A673 (cell line): ENCODE measurements at regions not wholly inside any gene's neighbourhood (a gene's known extent, or its start where the extent isn't known, plus 50 kb on each side); places are given as distances from the start of the nearest gene placed in this dataset.
A peak's percentile ranks its signal among the peaks of the same experiment; 100 is the strongest.

ENCODE experiments used
- BruUV-seq: library from RNA; stranded (reverse); fragments of 400-500 nt; replicated peaks from 2 replicates; lab custom pipeline; 2021; lab: Mats Ljungman, UMichigan
- CTCF ChIA-PET: fragments of 300-600 bp; sonication (Branson Sonifier 250); formaldehyde crosslinking; loops from one replicate; lab custom pipeline; 2022; ENCODE audit warnings: antibody characterized with exemption; lab: Charles Lee
- POLR2A ChIA-PET: fragments of 300-600 bp; sonication (Branson Sonifier 250); formaldehyde crosslinking; loops from one replicate; lab custom pipeline; 2022; ENCODE audit warnings: antibody characterized with exemption; ENCODE audit not compliant: low non-redundant PET; lab: Charles Lee
- DNase-seq: peaks from one replicate; pipeline ENCODE4 v3.0.0-alpha.2; 2015; ENCODE audit warnings: low spot score
- H3K27ac ChIP-seq: fragments of 200-600 bp; sonication (generic); 2 replicates; pipeline ENCODE4 v1.5.1; 2016; ENCODE audit warnings: mixed run types, low read depth, mild to moderate bottlenecking, mixed read lengths, antibody characterized with exemption, low read length; ENCODE audit not compliant: poor library complexity, severe bottlenecking
- H3K27me3 ChIP-seq: fragments of 200-600 bp; sonication (generic); replicated peaks from 2 replicates; pipeline ENCODE4 v1.6.1; 2017; ENCODE audit warnings: mixed run types, low read depth, mild to moderate bottlenecking, mixed read lengths, antibody characterized with exemption, low read length; ENCODE audit not compliant: insufficient read depth, poor library complexity
- H3K36me3 ChIP-seq: fragments of 200-600 bp; sonication (generic); 2 replicates; pipeline ENCODE4 v1.6.1; 2016; ENCODE audit warnings: mixed run types, mild to moderate bottlenecking, mixed read lengths, antibody characterized with exemption, low read length; ENCODE audit not compliant: insufficient read depth, poor library complexity, severe bottlenecking
- H3K4me1 ChIP-seq: fragments of 200-600 bp; sonication (generic); 2 replicates; pipeline ENCODE4 v1.6.1; 2017; ENCODE audit warnings: mixed run types, mild to moderate bottlenecking, mixed read lengths, antibody characterized with exemption, low read length; ENCODE audit not compliant: insufficient read depth, poor library complexity, severe bottlenecking
- H3K4me3 ChIP-seq: fragments of 200-600 bp; sonication (generic); 2 replicates; pipeline ENCODE4 v1.5.1; 2016; ENCODE audit warnings: low read depth, mixed run types, mild to moderate bottlenecking, mixed read lengths, low read length; ENCODE audit not compliant: poor library complexity, severe bottlenecking
- H3K9me3 ChIP-seq: fragments of 200-600 bp; sonication (generic); 2 replicates; pipeline ENCODE4 v1.6.1; 2016; ENCODE audit warnings: mixed run types, low read depth, mild to moderate bottlenecking, mixed read lengths, antibody characterized with exemption, low read length; ENCODE audit not compliant: poor library complexity, severe bottlenecking
- EZH2 ChIP-seq: fragments of 200-600 bp; sonication (generic); IDR thresholded peaks from 2 replicates; pipeline ENCODE4 v1.6.1; 2017; ENCODE audit warnings: borderline replicate concordance, low read depth, mild to moderate bottlenecking, mixed read lengths, antibody characterized with exemption, low read length; ENCODE audit not compliant: poor library complexity, severe bottlenecking
- intact Hi-C: fragments of 100-400 bp; cut with micrococcal nuclease; formaldehyde crosslinking; loops from one replicate; pipeline ENCODE4 v1.10.0; 2022; ENCODE audit not compliant: unreplicated experiment
- TF ChIP-seq, protein P1 (sequence below): fragments of 300-800, 200-600 bp; sonication (generic); conservative IDR thresholded peaks from 2 replicates; pipeline ENCODE4 v1.5.1; 2017; ENCODE audit warnings: low read depth, mild to moderate bottlenecking, antibody characterized with exemption, low read length, moderate library complexity, mixed read lengths

DNA sequence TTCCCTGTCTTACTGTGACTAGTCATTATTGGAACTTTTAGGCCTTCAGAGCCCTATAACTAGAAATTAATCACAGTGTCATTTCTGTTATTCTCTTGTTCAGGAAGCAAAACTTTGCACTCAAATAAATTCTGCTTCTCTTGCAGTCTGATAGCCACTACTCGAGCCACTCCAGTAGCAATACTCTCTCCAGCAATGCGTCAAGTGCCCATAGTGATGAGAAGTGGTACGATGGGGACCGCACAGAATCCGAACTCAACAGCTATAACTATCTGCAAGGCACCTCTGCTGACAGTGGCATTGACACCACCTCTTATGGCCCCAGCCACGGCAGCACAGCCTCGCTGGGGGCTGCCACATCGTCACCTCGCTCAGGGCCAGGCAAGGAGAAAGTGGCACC, 223.2 kb upstream of the RGS6 start:
- BruUV-seq = no TSS peak
- CTCF ChIA-PET = no interaction called here

DNA sequence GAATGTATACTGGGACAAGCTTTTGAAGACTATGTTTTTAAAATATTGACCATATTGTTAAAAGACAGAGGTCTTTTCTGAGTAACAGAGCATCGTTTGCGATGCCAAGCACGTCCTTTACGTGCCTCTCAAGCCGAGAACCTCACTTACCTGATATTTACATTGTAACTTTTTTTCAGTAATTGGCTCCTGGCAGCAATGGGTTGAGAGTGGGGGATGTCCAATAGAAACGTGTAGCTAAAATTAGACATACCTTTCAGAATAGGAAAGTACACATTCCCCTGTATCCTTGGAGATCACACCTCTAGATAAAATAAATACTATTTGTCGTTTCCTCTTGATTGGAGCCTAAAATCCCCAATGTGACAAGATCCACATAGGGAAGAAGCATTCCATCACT, 222.2 kb upstream of the RGS6 start:
- no TSS peak for BruUV-seq
- Histone ChIP-seq H3K4me1 (peaks cover 35% of the 10 kb centered on the region), H3K4me3 (no peak overlapping the region), H3K27me3 (no peaks in the 10 kb centered on the region), H3K9me3 (no peaks in the 10 kb centered on the region), H3K27ac (peak overlapping the region; percentile 87), H3K36me3 (peaks cover 9% of the 10 kb centered on the region)
- POLR2A ChIA-PET = no interaction called here
- no peak for DNase-seq
- no peak for TF ChIP-seq EZH2
- TF ChIP-seq, protein P1, sequence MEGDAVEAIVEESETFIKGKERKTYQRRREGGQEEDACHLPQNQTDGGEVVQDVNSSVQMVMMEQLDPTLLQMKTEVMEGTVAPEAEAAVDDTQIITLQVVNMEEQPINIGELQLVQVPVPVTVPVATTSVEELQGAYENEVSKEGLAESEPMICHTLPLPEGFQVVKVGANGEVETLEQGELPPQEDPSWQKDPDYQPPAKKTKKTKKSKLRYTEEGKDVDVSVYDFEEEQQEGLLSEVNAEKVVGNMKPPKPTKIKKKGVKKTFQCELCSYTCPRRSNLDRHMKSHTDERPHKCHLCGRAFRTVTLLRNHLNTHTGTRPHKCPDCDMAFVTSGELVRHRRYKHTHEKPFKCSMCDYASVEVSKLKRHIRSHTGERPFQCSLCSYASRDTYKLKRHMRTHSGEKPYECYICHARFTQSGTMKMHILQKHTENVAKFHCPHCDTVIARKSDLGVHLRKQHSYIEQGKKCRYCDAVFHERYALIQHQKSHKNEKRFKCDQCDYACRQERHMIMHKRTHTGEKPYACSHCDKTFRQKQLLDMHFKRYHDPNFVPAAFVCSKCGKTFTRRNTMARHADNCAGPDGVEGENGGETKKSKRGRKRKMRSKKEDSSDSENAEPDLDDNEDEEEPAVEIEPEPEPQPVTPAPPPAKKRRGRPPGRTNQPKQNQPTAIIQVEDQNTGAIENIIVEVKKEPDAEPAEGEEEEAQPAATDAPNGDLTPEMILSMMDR = no peak
- CTCF ChIA-PET = no interaction called here
- intact Hi-C loops = loop anchor here (5.0 kb wide), 1 partner anchor 42 kb away; no protein-coding TSS in a partner anchor

More for the DNA sequence above, 223.2 kb upstream of the RGS6 start:
- Histone ChIP-seq H3K4me1 (peaks cover 33% of the 10 kb centered on the region), H3K4me3 (no peak overlapping the region), H3K27me3 (no peaks in the 10 kb centered on the region), H3K9me3 (no peaks in the 10 kb centered on the region), H3K27ac (peak overlapping the region; percentile 87), H3K36me3 (peaks cover 9% of the 10 kb centered on the region)
- intact Hi-C loops = no loop called here
- TF ChIP-seq EZH2 = no peak
- TF ChIP-seq, protein P1 = no peak
- POLR2A ChIA-PET = no interaction called here
- no peak for DNase-seq

DNA sequence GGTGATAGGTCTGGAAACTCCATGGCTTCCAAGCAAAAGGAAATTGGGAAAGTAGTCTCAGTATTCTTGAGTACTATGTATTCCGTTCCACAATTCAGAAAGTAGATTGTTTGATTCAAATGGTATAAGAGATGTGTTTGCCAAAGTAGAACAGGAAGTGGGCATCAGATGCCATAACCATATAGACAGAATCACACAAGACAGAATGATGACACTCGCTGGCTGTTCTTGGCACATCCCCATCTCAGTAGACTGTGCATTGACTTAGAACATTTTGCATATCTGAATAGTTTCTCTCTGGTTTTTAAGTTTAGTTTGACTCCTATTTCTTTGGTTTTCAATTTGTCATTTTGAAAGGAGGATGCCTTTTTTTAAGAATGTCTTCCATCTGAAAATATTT, 221.1 kb upstream of the RGS6 start:
- H3K9me3 ChIP-seq = no peaks in the 10 kb centered on the region
- no peak overlapping the region for H3K4me3 ChIP-seq
- ChIA-PET POLR2A (no interaction called here), CTCF (interaction anchor here (0.5 kb wide), 1 partner anchor 84 kb away, joined by 8 read pairs; no protein-coding TSS in a partner anchor)
- BruUV-seq = no TSS peak
- H3K27ac ChIP-seq = peak overlapping the region; percentile 87
- H3K4me1 ChIP-seq = peaks cover 36% of the 10 kb centered on the region
- DNase-seq = peak; percentile 62
- intact Hi-C loops = loop anchor here (5.0 kb wide), 1 partner anchor 41 kb away; no protein-coding TSS in a partner anchor
- no peak for TF ChIP-seq EZH2
- TF ChIP-seq, protein P1 = no peak
- no peaks in the 10 kb centered on the region for H3K27me3 ChIP-seq
- peaks cover 9% of the 10 kb centered on the region for H3K36me3 ChIP-seq
